ENCODE measurements at regions not wholly inside any gene's neighbourhood (a gene's known extent, or its start where the extent isn't known, plus 50 kb on each side); places are given as distances from the start of the nearest gene placed in this dataset.

- Histone ChIP-seq H2AFZ (ENCODE audit: low read depth) (no peak overlapping the region), H3K27ac (no peak overlapping the region), H3K27me3 (ENCODE audit: insufficient read depth, low read depth) (no peaks in the 10 kb centered on the region), H3K4me2 (no peak overlapping the region), H3K79me2 (ENCODE audit: insufficient read depth, low read depth) (no peaks in the 10 kb centered on the region), H4K20me1 (ENCODE audit: insufficient read depth) (no peaks in the 10 kb centered on the region), H3K36me3 (ENCODE audit: insufficient read depth) (no peaks in the 10 kb centered on the region), H3K9ac (no peak overlapping the region), H3K4me3 (IDR thresholded peaks at IDR 0.05; ENCODE audit: insufficient read depth, low read depth, low read length) (no peak overlapping the region), H3K4me1 (ENCODE audit: low read depth, poor library complexity, severe bottlenecking) (no peaks in the 10 kb centered on the region)
- no peak for TF ChIP-seq CTCF (conservative IDR thresholded peaks at IDR 0.05; ENCODE audit: low read depth, low read length)
These were observed 285.9 kb upstream of the C1orf87 start for GRCh38 chr1:60359431-60359830.

- Histone ChIP-seq H3K9ac (no peak overlapping the region), H3K27me3 (ENCODE audit: insufficient read depth, low read depth) (no peaks in the 10 kb centered on the region), H4K20me1 (ENCODE audit: insufficient read depth) (no peaks in the 10 kb centered on the region)
These were observed 277.0 kb upstream of the C1orf87 start for GRCh38 chr1:60350531-60350930.

GRCh38 chr1:60348884-60349283, 275.3 kb upstream of the C1orf87 start:
- no peak overlapping the region for H3K4me3 ChIP-seq (IDR thresholded peaks at IDR 0.05; ENCODE audit: insufficient read depth, low read depth, low read length)
- no peaks in the 10 kb centered on the region for H3K79me2 ChIP-seq (ENCODE audit: insufficient read depth, low read depth)
- H3K36me3 ChIP-seq (ENCODE audit: insufficient read depth), result no peaks in the 10 kb centered on the region
- no peaks in the 10 kb centered on the region for H3K4me1 ChIP-seq (ENCODE audit: low read depth, poor library complexity, severe bottlenecking)
- H3K27ac ChIP-seq, result no peak overlapping the region
- H3K27me3 ChIP-seq (ENCODE audit: insufficient read depth, low read depth), result no peaks in the 10 kb centered on the region
- H3K4me2 ChIP-seq, result no peak overlapping the region
- H4K20me1 ChIP-seq (ENCODE audit: insufficient read depth), result no peaks in the 10 kb centered on the region
- no peak for TF ChIP-seq CTCF (conservative IDR thresholded peaks at IDR 0.05; ENCODE audit: low read depth, low read length)
- H3K9ac ChIP-seq, result no peak overlapping the region
- H2AFZ ChIP-seq (ENCODE audit: low read depth), result no peak overlapping the region

More at GRCh38 chr1:60350531-60350930, 277.0 kb upstream of the C1orf87 start:
- no peaks in the 10 kb centered on the region for H3K36me3 ChIP-seq (ENCODE audit: insufficient read depth)
- no peaks in the 10 kb centered on the region for H3K4me1 ChIP-seq (ENCODE audit: low read depth, poor library complexity, severe bottlenecking)
- H3K27ac ChIP-seq, result no peak overlapping the region
- no peak overlapping the region for H3K4me3 ChIP-seq (IDR thresholded peaks at IDR 0.05; ENCODE audit: insufficient read depth, low read depth, low read length)
- no peak for TF ChIP-seq CTCF (conservative IDR thresholded peaks at IDR 0.05; ENCODE audit: low read depth, low read length)
- no peaks in the 10 kb centered on the region for H3K79me2 ChIP-seq (ENCODE audit: insufficient read depth, low read depth)
- no peak overlapping the region for H3K4me2 ChIP-seq
- H2AFZ ChIP-seq (ENCODE audit: low read depth), result no peak overlapping the region

- H3K4me3 ChIP-seq (IDR thresholded peaks at IDR 0.05; ENCODE audit: insufficient read depth, low read depth, low read length), result no peak overlapping the region
- H3K27ac ChIP-seq, result no peak overlapping the region
- no peaks in the 10 kb centered on the region for H3K79me2 ChIP-seq (ENCODE audit: insufficient read depth, low read depth)
- no peak for TF ChIP-seq CTCF (conservative IDR thresholded peaks at IDR 0.05; ENCODE audit: low read depth, low read length)
- no peaks in the 10 kb centered on the region for H3K27me3 ChIP-seq (ENCODE audit: insufficient read depth, low read depth)
- no peak overlapping the region for H2AFZ ChIP-seq (ENCODE audit: low read depth)
- no peaks in the 10 kb centered on the region for H3K36me3 ChIP-seq (ENCODE audit: insufficient read depth)
- H3K4me2 ChIP-seq, result no peak overlapping the region
- no peaks in the 10 kb centered on the region for H4K20me1 ChIP-seq (ENCODE audit: insufficient read depth)
- H3K9ac ChIP-seq, result no peak overlapping the region
- H3K4me1 ChIP-seq (ENCODE audit: low read depth, poor library complexity, severe bottlenecking), result no peaks in the 10 kb centered on the region
These were observed 272.1 kb upstream of the C1orf87 start for GRCh38 chr1:60345621-60346020.
